ENCODE measurements at regions not wholly inside any gene's neighbourhood (a gene's known extent, or its start where the extent isn't known, plus 50 kb on each side); places are given as distances from the start of the nearest gene placed in this dataset.

DNA sequence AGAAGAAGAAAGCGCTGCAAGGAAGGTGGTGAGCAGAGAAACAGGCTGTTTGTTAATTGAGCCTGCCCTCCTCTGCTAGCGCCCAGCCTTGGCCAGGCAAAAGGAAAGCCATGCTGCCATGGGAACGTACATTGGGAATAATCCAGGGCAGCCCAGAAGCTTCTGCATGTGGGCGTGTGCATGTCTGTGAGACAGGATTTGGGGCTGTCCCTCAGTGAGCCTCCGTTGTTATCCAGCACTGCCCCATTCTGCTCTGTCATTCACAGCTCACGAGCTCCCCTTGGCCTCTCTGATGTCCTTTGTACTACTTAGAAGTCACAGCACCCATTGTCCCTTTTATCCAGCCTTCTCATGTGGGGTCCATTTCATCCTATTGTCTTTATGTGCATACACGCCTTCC, 239.1 kb upstream of the ROPN1 start:
- FAIRE-seq (no peak), DNase-seq (ENCODE audit: insufficient read length, low spot score) (no peak)

DNA sequence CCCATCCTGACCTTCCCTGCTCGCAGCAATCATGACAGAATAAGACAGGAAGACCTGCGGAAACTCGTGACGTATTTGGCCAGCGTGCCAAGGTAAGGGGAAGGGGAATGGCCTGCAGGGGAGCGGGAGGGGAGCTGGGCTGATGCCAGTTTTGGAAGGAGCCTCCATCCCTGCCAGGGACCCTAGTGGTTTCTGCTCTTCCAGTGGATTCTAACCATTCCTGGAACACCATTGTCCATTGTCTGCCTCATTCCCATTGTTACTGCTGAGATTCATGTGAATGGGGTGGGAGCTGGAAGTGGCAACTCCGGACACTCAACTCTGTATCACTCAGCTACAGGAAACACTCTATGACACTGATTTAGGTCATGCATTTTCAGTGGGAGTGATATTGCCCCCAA, 242.9 kb upstream of the ROPN1 start:
- TF ChIP-seq, protein P1, sequence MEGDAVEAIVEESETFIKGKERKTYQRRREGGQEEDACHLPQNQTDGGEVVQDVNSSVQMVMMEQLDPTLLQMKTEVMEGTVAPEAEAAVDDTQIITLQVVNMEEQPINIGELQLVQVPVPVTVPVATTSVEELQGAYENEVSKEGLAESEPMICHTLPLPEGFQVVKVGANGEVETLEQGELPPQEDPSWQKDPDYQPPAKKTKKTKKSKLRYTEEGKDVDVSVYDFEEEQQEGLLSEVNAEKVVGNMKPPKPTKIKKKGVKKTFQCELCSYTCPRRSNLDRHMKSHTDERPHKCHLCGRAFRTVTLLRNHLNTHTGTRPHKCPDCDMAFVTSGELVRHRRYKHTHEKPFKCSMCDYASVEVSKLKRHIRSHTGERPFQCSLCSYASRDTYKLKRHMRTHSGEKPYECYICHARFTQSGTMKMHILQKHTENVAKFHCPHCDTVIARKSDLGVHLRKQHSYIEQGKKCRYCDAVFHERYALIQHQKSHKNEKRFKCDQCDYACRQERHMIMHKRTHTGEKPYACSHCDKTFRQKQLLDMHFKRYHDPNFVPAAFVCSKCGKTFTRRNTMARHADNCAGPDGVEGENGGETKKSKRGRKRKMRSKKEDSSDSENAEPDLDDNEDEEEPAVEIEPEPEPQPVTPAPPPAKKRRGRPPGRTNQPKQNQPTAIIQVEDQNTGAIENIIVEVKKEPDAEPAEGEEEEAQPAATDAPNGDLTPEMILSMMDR (IDR thresholded peaks at IDR 0.05; ENCODE audit: insufficient read depth, missing control alignments) = no peak
- FAIRE-seq (no peak), DNase-seq (ENCODE audit: insufficient read length, low spot score) (no peak)

More for the DNA sequence above, 239.1 kb upstream of the ROPN1 start:
- TF ChIP-seq, protein P1 (IDR thresholded peaks at IDR 0.05; ENCODE audit: insufficient read depth, missing control alignments) = no peak

DNA sequence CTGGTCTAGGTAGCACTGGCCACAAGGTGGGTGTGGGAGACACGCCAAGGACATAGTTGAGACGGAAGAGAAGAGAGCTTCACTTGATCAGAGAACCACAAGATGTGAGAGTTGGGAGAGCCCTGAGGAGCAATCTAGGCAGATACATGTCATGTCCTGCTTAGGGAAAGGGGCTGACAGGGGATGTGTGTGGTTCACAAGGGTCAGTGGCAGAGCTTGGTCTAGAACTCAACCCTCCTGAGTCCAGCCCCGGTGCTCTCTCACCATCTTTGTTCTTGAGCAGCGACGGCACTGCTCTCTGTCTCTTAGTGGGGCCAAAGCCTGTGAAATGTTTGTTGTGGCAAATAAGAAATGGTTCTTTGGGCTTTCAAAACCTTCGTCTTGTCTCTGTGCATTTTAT, 243.5 kb upstream of the ROPN1 start:
- TF ChIP-seq, protein P1 (IDR thresholded peaks at IDR 0.05; ENCODE audit: insufficient read depth, missing control alignments) = no peak
- FAIRE-seq (no peak), DNase-seq (ENCODE audit: insufficient read length, low spot score) (no peak)

DNA sequence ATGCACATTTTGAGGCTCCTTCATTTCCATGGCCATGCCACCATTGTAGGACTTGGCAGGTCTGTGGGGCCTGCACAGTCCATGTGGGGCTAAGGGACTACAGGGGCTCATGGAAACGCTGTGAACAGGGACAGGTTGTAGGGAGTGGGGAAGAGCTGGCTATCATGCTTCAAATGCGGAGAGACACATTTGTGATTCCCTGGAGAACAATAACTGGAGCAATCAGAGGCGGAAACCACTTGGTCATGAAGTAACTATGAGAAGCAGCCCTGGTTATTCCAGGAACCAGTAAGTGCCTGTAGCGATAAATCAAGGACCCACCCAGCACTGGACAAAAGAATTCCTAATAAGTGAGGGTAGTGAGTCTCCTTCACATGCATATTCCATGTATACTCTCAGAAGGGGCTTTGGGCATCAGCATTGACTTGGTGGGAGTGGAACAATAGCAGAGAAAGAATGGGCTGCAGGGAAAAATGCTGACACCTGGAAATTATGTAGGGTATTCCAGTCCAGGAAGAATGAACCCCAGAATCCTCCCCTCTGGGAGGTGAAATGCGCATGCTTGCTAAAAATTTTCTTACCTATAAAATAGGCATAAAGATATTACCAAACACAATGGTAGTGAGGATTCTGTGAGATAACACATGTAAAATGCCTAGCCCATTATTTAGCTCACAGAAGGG, 251.4 kb upstream of the ROPN1 start:
- no peak for DNase-seq (ENCODE audit: insufficient read length, low spot score)
- TF ChIP-seq, protein P1 (IDR thresholded peaks at IDR 0.05; ENCODE audit: insufficient read depth, missing control alignments) = no peak
- no peak for FAIRE-seq

DNA sequence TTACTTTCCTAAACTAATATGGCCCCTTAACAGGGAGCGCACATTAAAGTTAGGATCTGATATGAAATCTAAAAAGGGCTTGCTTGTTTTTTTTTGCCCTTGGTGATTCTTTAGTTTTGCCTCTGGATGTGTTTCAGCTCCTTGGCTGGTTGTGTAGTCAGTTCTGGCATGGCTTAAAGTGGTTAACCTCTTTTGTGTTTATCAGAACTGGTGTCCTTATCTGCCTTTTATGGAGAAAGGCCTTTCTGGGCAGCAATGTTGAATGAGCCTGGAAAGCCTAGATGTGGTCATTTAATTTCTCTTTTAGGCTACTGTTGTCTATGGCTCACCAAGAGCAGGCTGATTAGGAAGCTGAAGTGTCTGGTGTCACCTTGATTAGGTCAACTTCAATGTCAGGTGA, 254.5 kb upstream of the ROPN1 start:
- TF ChIP-seq, protein P1 (IDR thresholded peaks at IDR 0.05; ENCODE audit: insufficient read depth, missing control alignments) = no peak
- FAIRE-seq (no peak), DNase-seq (ENCODE audit: insufficient read length, low spot score) (no peak)

DNA sequence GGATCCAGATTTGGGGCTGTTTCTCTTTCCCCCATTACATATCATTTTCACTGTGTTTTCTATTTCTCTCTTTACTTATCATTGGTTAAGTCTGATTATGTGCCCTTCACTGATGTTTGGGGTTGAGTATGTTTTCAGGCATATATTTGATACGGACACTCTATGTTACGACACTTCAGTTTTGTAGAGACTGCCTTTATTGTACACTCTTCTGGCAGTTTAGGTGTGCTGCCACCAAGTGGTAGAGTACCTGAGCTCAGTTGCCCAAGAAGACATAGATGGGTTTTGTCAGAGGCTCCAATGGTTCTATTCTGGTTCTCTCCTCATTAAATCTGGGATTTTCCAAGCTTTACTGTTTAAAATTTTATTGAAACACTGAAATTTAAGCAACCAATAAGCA, 255.0 kb upstream of the ROPN1 start:
- FAIRE-seq (no peak), DNase-seq (ENCODE audit: insufficient read length, low spot score) (no peak)
- TF ChIP-seq, protein P1 (IDR thresholded peaks at IDR 0.05; ENCODE audit: insufficient read depth, missing control alignments) = peak; percentile 65

DNA sequence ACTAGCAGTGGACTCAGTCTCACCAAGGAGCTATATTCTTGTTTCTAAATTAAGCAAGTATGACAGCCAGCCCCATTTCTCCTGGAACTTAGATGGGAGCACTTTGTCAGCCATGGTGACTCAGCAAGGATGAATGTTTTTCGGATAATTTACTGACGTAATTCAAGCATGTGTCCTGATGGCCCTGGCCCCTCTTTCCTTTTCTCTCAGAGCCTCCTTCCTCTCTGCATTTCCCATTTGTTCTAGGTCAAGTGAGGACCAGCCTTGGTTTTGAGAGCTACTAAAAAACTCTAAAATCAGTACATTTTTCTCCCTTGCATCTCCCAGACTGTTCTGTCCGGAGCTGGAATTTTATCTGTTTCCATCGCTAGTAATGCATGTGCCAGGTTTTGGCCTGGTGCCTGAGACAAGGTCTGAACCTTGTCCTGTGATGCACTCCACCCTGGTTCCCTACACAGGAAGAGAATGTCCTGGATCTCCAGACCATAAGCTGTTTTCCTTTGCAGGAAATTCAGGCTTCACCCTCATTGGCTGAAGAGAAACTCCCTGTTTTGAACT, 256.6 kb upstream of the ROPN1 start:
- TF ChIP-seq, protein P1 (IDR thresholded peaks at IDR 0.05; ENCODE audit: insufficient read depth, missing control alignments) = no peak
- FAIRE-seq = no peak
- no peak for DNase-seq (ENCODE audit: insufficient read length, low spot score)

All from D721Med (cell line).